WTC11 (cell line): ENCODE measurements at regions not wholly inside any gene's neighbourhood (a gene's known extent, or its start where the extent isn't known, plus 50 kb on each side); places are given as distances from the start of the nearest gene placed in this dataset.

ENCODE experiments used
- ATAC-seq: fragments of 200-7000 bp; cut with Tn5 transposase; 2 replicates; pipeline ENCODE4 v1.10.0; 2021; ENCODE audit warnings: mild to moderate bottlenecking, moderate library complexity
- CTCF ChIA-PET: fragments of 300-600 bp; sonication (Branson Sonifier 250); formaldehyde crosslinking; loops from one replicate; lab custom pipeline; 2021; ENCODE audit warnings: antibody characterized with exemption; lab: Charles Lee
- POLR2A ChIA-PET: fragments of 350-600 bp; sonication (Branson Sonifier 250); formaldehyde crosslinking; loops from one replicate; lab custom pipeline; 2021; ENCODE audit warnings: antibody characterized with exemption; lab: Charles Lee
- DNase-seq: peaks from one replicate; pipeline ENCODE4 v3.0.0; 2021; ENCODE audit warnings: low spot score
- H3K27ac Mint-ChIP-seq: 2 replicates; pipeline ENCODE4 v1.8.0; 2021; ENCODE audit warnings: mixed read lengths
- H3K27me3 Mint-ChIP-seq: 2 replicates; pipeline ENCODE4 v1.8.0; 2021; ENCODE audit warnings: low read depth, mild to moderate bottlenecking, moderate library complexity, mixed read lengths
- H3K36me3 Mint-ChIP-seq: 2 replicates; pipeline ENCODE4 v1.8.0; 2021; ENCODE audit warnings: mixed read lengths
- H3K4me1 Mint-ChIP-seq: 2 replicates; pipeline ENCODE4 v1.8.0; 2022; ENCODE audit warnings: mixed read lengths
- H3K4me3 Mint-ChIP-seq: 2 replicates; pipeline ENCODE4 v1.8.0; 2021; ENCODE audit warnings: mild to moderate bottlenecking, moderate library complexity, mixed read lengths
- H3K9me3 Mint-ChIP-seq: 2 replicates; pipeline ENCODE4 v1.8.0; 2021; ENCODE audit warnings: mixed read lengths
- AFF4 ChIP-seq: sonication (generic); formaldehyde crosslinking; IDR thresholded peaks from 2 replicates; pipeline ENCODE4 v1.8.1; 2023; ENCODE audit warnings: mild to moderate bottlenecking, missing genetic modification reagents, borderline replicate concordance
- ARID4B ChIP-seq: sonication (generic); formaldehyde crosslinking; IDR thresholded peaks from 2 replicates; pipeline ENCODE4 v1.8.0; 2023; ENCODE audit warnings: missing genetic modification reagents, mild to moderate bottlenecking, borderline replicate concordance
- MXD4 ChIP-seq: fragments of 250-450 bp; sonication (Bioruptor Pico); IDR thresholded peaks from 2 replicates; pipeline ENCODE4 v1.8.0; 2021; ENCODE audit warnings: mild to moderate bottlenecking, moderate library complexity, borderline replicate concordance
- NFATC4 ChIP-seq: fragments of 250-450 bp; sonication (Bioruptor Pico); IDR thresholded peaks from 2 replicates; pipeline ENCODE4 v1.9.0; 2021; ENCODE audit warnings: mild to moderate bottlenecking
- NFYB ChIP-seq: sonication (generic); formaldehyde crosslinking; conservative IDR thresholded peaks from 2 replicates; pipeline ENCODE4 v1.8.0; 2022; ENCODE audit warnings: low read depth, missing genetic modification reagents
- RELA ChIP-seq: sonication (generic); formaldehyde crosslinking; IDR thresholded peaks from 2 replicates; pipeline ENCODE4 v1.8.1; 2022; ENCODE audit warnings: missing genetic modification reagents, mild to moderate bottlenecking, borderline replicate concordance
- TEAD1 ChIP-seq: sonication (generic); formaldehyde crosslinking; IDR thresholded peaks from 2 replicates; pipeline ENCODE4 v1.8.0; 2022; ENCODE audit warnings: mild to moderate bottlenecking, missing genetic modification reagents
- TP53 ChIP-seq: sonication (generic); formaldehyde crosslinking; IDR thresholded peaks from 2 replicates; pipeline ENCODE4 v1.8.1; 2023; ENCODE audit warnings: mild to moderate bottlenecking, missing genetic modification reagents
- USF1 ChIP-seq: sonication (generic); formaldehyde crosslinking; IDR thresholded peaks from 2 replicates; pipeline ENCODE4 v1.8.0; 2022; ENCODE audit warnings: mild to moderate bottlenecking, missing genetic modification reagents
- ZBTB43 ChIP-seq: sonication (generic); formaldehyde crosslinking; IDR thresholded peaks from 2 replicates; pipeline ENCODE4 v1.8.1; 2023; ENCODE audit warnings: mild to moderate bottlenecking, missing genetic modification reagents
- ZMAT4 ChIP-seq: fragments of 250-450 bp; sonication (Bioruptor Pico); IDR thresholded peaks from 2 replicates; pipeline ENCODE4 v1.9.0; 2021; ENCODE audit warnings: mild to moderate bottlenecking
- ZNF219 ChIP-seq: sonication (generic); formaldehyde crosslinking; IDR thresholded peaks from 2 replicates; pipeline ENCODE4 v1.8.0; 2023; ENCODE audit warnings: missing genetic modification reagents, mild to moderate bottlenecking, borderline replicate concordance
- ZNF232 ChIP-seq: sonication (generic); formaldehyde crosslinking; IDR thresholded peaks from 2 replicates; pipeline ENCODE4 v1.8.0; 2022; ENCODE audit warnings: mild to moderate bottlenecking, missing genetic modification reagents
- TF ChIP-seq, protein P1 (sequence below): fragments of 250-450 bp; sonication (Bioruptor Pico); IDR thresholded peaks from 2 replicates; pipeline ENCODE4 v1.9.0; 2021; ENCODE audit warnings: mild to moderate bottlenecking, borderline replicate concordance
- TF ChIP-seq, protein P2 (sequence below): sonication (generic); formaldehyde crosslinking; IDR thresholded peaks from 2 replicates; pipeline ENCODE4 v1.8.1; 2023; ENCODE audit warnings: mild to moderate bottlenecking, missing genetic modification reagents

DNA sequence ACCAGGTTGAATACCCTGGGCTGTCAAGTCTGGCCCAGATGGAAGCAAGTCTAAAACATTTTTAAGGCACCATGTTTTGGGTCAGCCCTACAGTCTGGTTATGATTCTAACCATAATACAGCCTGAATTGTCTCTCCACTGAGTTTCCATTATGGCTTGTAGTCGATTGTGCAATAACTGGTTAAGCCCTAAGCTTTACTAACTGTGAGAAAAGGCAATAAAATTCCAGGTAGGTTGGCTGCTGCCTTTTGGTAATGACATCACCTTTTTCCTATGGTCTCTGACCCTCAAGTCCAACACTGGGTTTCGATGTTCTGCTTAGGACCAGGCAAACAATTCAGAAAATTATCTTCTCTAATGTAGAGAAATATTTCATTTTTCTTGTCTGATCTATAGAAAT is 243.3 kb downstream of the ACTL7B start (continued):
- no peak for TF ChIP-seq TEAD1 (CRISPR knock-in tag)
- no peak for TF ChIP-seq NFYB (CRISPR knock-in tag)

DNA sequence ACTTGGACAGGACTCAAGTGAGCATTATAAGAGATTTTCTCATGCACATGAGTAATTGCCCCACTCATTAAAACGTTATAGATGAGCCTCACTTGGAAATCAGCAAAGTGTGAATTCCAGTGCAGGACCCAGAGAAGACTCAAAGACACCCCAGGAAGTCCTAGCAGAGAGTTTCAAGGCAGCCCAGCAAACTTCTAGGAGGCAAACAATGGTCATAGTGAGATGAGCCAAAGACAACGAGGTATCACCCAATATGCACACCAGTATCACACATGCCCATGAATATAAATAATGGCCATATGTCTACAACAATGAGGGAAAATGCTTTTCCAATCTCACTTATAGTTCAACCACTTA is 245.9 kb downstream of the ACTL7B start:
- Mint-ChIP-seq H3K36me3 (no peaks in the 10 kb centered on the region), H3K9me3 (peaks cover 2% of the 10 kb centered on the region; the same call in 1 of the 2 replicates), H3K27ac (no peak overlapping the region), H3K4me3 (no peak overlapping the region), H3K27me3 (no peaks in the 10 kb centered on the region), H3K4me1 (0 out of 2 replicates have a peak, but pooled peaks cover 5% of the 10 kb centered on the region)
- CTCF ChIA-PET = no interaction called here
- POLR2A ChIA-PET = no interaction called here
- TF ChIP-seq NFATC4 (CRISPR knock-in tag) = no peak
- ATAC-seq (no peak), DNase-seq (no peak)

- H3K27ac Mint-ChIP-seq = no peak overlapping the region
- H3K9me3 Mint-ChIP-seq = peaks cover 3% of the 10 kb centered on the region
- DNase-seq (no peak), ATAC-seq (no peak)
- no peaks in the 10 kb centered on the region for H3K36me3 Mint-ChIP-seq
- no peak overlapping the region for H3K4me3 Mint-ChIP-seq
- POLR2A ChIA-PET = no interaction called here
- CTCF ChIA-PET = no interaction called here
- H3K27me3 Mint-ChIP-seq = no peaks in the 10 kb centered on the region
- H3K4me1 Mint-ChIP-seq = 0 out of 2 replicates have a peak, but pooled peaks cover 5% of the 10 kb centered on the region
- TF ChIP-seq AFF4 (CRISPR knock-in tag) (no peak), RELA (no peak), USF1 (no peak), ZNF232 (CRISPR knock-in tag) (no peak), MXD4 (no peak), TP53 (no peak), ZBTB43 (CRISPR knock-in tag) (no peak), ZNF219 (CRISPR knock-in tag) (no peak), ZMAT4 (no peak), ARID4B (no peak)
- TF ChIP-seq, protein P1, sequence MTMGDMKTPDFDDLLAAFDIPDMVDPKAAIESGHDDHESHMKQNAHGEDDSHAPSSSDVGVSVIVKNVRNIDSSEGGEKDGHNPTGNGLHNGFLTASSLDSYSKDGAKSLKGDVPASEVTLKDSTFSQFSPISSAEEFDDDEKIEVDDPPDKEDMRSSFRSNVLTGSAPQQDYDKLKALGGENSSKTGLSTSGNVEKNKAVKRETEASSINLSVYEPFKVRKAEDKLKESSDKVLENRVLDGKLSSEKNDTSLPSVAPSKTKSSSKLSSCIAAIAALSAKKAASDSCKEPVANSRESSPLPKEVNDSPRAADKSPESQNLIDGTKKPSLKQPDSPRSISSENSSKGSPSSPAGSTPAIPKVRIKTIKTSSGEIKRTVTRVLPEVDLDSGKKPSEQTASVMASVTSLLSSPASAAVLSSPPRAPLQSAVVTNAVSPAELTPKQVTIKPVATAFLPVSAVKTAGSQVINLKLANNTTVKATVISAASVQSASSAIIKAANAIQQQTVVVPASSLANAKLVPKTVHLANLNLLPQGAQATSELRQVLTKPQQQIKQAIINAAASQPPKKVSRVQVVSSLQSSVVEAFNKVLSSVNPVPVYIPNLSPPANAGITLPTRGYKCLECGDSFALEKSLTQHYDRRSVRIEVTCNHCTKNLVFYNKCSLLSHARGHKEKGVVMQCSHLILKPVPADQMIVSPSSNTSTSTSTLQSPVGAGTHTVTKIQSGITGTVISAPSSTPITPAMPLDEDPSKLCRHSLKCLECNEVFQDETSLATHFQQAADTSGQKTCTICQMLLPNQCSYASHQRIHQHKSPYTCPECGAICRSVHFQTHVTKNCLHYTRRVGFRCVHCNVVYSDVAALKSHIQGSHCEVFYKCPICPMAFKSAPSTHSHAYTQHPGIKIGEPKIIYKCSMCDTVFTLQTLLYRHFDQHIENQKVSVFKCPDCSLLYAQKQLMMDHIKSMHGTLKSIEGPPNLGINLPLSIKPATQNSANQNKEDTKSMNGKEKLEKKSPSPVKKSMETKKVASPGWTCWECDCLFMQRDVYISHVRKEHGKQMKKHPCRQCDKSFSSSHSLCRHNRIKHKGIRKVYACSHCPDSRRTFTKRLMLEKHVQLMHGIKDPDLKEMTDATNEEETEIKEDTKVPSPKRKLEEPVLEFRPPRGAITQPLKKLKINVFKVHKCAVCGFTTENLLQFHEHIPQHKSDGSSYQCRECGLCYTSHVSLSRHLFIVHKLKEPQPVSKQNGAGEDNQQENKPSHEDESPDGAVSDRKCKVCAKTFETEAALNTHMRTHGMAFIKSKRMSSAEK (CRISPR knock-in tag) = no peak
- TF ChIP-seq, protein P2, sequence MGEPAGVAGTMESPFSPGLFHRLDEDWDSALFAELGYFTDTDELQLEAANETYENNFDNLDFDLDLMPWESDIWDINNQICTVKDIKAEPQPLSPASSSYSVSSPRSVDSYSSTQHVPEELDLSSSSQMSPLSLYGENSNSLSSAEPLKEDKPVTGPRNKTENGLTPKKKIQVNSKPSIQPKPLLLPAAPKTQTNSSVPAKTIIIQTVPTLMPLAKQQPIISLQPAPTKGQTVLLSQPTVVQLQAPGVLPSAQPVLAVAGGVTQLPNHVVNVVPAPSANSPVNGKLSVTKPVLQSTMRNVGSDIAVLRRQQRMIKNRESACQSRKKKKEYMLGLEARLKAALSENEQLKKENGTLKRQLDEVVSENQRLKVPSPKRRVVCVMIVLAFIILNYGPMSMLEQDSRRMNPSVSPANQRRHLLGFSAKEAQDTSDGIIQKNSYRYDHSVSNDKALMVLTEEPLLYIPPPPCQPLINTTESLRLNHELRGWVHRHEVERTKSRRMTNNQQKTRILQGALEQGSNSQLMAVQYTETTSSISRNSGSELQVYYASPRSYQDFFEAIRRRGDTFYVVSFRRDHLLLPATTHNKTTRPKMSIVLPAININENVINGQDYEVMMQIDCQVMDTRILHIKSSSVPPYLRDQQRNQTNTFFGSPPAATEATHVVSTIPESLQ (CRISPR knock-in tag) = no peak
Measured at GRCh38 chr9:108609227-108609896, 246.4 kb downstream of the ACTL7B start.
